NCI-H2081 (cell line): ENCODE measurements at regions not wholly inside any gene's neighbourhood (a gene's known extent, or its start where the extent isn't known, plus 50 kb on each side); places are given as distances from the start of the nearest gene placed in this dataset.
A peak's percentile ranks its signal among the peaks of the same experiment; 100 is the strongest.
"Not testable (repeated sequence)": the region's sequence is repeated elsewhere in the genome, so short reads cannot be mapped to it uniquely, and the experiment has no call there.

Experiments
- DNase-seq, 2 experiments: peaks; one replicate each; lab custom pipeline; 2025; lab: John Stamatoyannopoulos, UW

DNA sequence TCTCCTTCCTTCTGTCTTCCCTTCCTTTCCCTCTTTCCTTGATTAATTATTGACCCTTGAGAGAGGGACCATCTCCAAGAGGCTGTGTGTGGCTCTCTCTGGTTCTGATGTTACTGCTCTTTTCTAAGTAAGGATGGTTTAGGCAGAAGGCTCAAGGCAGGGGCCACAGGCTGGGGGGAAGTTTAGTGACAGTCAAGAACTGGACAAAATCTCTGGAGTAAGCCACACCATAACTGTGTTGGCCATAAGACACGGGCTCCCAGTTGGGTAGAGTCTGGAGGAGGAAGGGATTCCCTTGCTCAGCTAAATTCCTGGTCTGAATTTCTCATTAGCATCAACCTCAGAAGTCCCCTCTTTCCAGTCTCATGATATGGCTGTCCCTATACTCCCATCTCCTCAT is 74.7 kb downstream of the BUD13 start:
- DNase-seq: no peak

- no peak for DNase-seq
These were observed 75.1 kb downstream of the BUD13 start for GRCh38 chr11:116697639-116698038.

DNA sequence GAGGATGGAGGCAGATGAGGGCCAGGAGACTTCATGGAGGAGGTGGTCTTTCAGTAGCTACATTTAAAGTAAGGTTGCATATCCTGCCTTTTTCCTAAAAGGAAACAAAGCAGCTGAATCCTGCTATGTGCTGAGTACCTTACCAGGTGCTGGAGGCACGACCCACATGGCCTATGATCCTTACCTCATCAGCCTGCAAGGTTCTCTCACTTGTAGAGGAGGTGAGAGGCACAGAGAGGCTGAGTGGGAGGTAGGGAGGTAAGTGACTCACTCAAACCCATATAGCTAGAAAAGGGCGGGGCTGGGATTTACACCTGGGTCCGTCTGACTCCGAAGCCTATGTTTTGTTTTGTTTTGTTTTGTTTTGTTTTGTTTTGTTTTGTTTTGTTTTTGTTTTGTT is 75.8 kb downstream of the BUD13 start:
- DNase-seq: no peak

DNA sequence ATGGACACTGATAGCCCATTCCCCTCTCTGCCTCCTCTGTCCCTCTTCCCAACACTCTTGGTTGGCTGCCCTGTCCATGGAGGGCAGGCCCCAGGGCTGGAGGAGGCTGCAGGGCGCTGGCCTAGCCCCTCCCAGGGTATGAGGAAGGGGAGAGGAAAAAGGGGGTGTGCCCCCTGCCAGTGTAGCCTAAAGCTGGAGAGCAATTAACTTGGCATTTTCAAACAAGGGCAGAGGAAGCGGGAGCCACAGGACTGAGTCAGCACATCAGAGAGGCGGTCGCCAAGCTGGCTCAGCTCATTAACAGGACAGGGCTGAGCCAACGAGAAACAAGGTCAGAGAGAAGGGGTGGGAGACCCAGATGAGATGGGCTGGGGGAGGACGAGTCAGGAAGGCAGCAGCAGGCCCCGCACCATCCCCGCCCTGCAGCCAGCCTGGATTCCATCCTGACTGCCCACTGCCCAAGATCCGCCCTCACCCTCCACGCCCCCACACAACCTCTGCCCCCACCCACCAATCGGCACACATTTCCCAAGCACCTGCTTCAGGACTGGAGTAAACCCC is 76.3 kb downstream of the BUD13 start:
- peak in 1 of 2 experiments; percentile 66 for DNase-seq

- DNase-seq: no peak
These were observed 77.0 kb downstream of the BUD13 start for GRCh38 chr11:116695657-116696254.

- no peak for DNase-seq
These were observed 77.8 kb downstream of the BUD13 start for GRCh38 chr11:116694815-116695590.

DNA sequence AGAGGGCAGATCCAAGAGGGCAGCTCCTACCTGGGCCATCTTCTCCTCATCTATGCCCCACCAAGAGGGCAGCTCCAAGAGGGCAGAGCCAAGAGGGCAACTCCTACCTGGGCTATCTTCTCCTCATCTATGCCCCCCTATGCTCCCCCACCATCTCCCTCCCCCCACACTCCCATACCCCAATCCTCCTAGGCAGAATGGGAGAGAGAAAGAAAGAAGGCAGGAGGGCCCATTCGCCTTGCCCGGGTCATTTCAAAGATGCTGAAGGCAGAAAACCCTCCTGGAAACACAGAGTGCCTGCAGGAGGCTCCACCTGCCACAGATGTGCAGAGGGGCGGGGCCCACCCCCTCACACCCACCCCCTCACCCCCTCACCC is 78.5 kb downstream of the BUD13 start:
- DNase-seq: no peak

- no peak for DNase-seq
These were observed 79.0 kb downstream of the BUD13 start for GRCh38 chr11:116693593-116694348.

DNA sequence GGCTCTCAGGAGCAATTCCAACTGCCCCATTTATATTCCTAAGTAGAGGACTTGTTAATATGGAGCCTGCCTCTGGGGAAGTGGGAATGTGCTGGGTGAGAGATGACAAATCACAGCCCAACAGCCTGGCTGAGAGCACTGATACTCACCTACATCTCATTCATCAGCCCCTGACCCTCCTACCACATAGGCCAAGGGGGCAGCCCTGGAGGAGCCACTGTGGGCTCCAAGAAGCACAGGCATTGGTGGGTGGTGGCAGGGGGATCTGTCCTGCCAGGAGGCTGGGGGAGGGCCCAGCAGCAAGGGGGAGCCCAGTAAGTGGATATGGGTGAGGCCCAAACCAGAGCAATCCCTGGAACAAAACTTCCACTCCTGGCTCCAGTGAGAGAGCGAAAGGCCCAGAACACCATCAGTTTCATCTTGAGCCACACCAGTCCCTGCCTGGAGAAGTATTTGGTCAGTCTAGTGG is 79.7 kb downstream of the BUD13 start:
- DNase-seq: no peak

DNA sequence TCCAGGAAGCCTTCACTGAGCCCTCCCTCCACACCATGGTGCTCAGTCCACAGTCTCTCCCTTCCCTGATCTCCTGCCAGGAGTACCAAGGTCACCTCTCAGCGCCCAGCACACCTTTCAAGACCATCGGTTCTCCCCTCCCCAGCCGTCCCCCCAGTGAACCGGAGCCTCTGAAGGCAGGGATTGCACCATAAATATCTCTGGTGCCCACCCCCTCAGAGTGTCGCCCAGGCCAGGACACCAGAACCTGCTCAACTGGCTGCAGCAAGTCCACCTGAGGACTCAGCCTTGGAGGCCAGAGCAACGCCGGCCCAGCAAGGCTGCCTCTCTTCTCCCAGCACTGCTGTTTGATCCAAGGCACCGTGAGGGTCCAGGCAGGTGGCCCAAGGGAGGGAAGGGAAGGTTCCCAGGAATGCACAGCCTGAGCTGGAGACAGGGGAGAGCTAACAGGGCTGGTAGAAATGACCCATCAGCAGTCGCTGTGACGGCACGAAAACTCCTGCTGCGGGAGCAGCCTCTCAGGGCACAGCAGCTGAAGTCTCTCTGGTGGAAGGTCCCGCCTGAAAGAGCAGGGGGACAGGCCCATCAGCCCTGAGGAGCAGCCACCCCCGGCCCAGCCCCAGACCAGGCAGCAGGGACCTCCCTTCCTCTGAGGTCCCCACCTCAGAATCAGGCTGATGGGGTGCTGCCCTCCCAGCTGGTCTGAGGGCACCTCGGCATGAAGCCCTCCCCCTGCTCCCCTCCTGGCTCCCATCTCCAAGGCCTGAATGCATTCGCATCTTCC is 80.3 kb downstream of the BUD13 start:
- no peak for DNase-seq

- peak; percentile 78 to 80 for DNase-seq
These were observed 81.0 kb downstream of the BUD13 start for GRCh38 chr11:116691771-116692177.

GRCh38 chr11:116690611-116691010 is 82.2 kb downstream of the BUD13 start:
- no peak for DNase-seq

DNA sequence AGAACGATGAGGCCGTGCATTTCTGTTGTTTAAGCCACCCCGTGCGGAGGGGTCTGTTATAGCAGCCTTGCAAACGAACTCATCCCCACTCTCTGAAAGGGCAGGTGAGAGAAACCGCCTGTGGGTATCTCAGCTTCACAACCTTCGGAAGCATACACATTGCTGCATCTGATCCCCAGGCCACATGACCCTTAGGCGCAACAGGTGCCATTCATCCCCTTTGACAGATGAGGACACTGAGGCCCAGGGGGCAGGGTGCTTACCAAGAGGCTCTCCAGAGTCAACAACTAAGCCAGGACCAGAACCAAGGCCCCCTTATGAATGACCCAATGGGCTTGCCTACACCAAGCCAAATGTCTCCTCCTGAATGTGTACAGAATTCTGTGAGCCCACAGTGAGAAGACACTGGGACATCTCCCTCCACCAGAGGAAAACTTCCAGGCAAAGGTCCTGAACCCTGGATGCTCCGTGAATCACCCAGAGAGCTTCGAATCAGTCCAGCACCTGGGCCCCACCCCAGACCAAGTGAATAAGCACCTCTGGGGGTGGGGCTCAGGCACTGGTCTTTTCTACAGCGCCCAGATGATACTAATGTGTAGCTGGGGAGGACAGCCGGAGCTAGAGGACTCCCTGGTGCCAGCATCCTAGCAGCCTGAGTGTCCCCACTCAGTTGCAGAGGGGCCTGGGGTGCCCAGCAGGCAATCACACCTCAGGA is 83.2 kb downstream of the BUD13 start:
- DNase-seq: no peak

DNA sequence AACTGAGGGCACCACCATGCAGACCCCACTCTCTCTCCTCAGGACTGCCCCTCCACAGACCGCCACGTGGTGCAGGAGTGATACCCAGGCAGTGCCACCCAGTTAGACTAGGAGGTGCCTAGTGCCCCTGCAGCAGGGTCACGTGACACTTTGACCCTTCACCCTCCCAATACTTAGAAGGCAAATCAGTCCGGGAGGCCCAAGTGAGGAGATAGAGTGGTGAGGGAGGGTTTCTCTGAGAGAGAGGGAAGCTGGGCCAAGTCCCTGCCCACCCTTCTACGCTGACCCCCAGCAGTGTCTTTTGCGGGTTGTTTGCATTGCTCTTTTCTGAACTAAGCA is 84.6 kb downstream of the BUD13 start:
- DNase-seq: no peak

DNA sequence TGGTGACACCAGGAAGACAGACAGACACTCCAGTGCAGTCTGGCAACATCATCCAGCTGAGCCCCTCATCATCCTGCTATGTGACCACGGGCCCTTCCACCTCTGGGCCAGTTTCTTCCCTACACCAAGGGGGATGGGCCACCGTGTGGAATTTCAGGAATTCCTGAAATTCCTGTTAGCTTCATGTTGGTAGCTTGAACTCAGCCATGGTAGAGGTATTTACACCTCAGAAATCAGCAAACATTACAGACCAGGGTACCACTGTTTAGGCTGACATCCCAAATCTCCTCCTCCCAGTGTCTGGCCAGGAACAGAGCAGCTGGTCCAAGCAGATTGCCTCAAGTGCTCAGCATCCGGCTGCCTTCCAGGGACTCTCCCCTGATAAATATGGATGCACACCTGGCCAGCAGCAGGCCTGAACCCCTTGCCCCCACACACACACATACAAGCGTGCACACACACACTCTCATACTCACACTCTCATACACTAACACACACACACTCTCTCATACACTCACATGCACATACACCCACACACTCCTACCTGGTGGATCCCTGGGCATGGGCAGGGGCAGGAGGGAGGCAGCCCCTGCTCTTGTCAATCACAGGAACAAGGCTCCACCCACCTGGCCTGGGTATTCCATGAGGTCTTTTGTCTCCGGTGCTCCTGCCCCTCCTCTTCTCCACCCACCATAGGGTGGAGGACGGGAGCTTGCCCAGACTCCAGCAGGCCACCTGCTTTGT is 85.2 kb downstream of the BUD13 start:
- DNase-seq: peak in 1 of 2 experiments; percentile 26

GRCh38 chr11:116686866-116687265 is 85.9 kb downstream of the BUD13 start:
- no peak for DNase-seq

DNA sequence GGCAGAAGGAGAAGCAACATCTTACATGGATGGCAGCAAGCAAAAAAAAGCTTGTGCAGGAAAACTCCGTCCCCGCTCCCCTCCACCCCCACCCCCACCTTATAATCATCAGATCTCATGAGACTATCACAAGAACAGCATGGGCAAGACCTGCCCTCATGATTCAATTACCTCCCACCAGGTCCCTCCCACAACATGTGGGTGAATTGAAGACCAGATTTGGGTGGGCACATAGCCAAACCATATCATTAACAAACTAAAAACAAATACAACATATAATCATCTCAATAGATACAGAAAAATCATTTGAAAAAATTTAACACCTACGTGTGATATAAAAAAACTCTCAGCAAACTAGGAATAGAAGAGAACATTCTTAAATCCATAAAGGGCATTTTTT is 88.8 kb downstream of the BUD13 start:
- DNase-seq: no peak

GRCh38 chr11:116680349-116681125 is 92.2 kb downstream of the BUD13 start:
- no peak for DNase-seq

- DNase-seq: no peak
These were observed 93.9 kb downstream of the BUD13 start for GRCh38 chr11:116678887-116679286.

- DNase-seq: not testable (repeated sequence)
These were observed 105.5 kb downstream of the BUD13 start for GRCh38 chr11:116667318-116667717.
